ENCODE measurements at regions not wholly inside any gene's neighbourhood (a gene's known extent, or its start where the extent isn't known, plus 50 kb on each side); places are given as distances from the start of the nearest gene placed in this dataset.

DNA sequence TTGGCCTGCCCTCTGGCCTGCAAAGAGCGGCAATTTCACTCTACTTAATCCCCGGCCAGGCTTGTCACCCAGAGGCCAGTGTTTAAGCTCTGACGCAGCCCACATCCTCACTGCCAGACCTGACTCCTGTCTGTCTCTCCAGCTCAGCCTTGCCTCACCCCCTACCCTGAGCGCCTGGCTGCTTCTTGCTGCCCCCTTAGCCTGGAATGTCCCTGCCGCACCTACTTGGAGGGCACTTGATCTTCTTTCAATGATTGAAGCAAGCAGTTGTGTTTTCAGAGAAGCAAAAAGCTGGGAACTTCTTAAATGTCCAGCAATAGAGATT lies 87.4 kb upstream of the ZBTB40 start:
- H3K36me3 ChIP-seq (replicated peaks in 1 of 2; ENCODE audit: insufficient read depth in 1 of 2, low read depth in 2 of 2), result no peaks in the 10 kb centered on the region
- H3K27ac ChIP-seq, result no peak overlapping the region
- TF ChIP-seq POLR2A (IDR thresholded peaks at IDR 0.05), result no peak
- TF ChIP-seq CTCF (IDR thresholded peaks at IDR 0.05), result no peak
- WGBS, 2 donors, result 93 to 94% methylated on average over 5 of the region's 5 CpGs
- H3K4me1 ChIP-seq, result peaks cover 6% of the 10 kb centered on the region
- no peak for DNase-seq
- H3K9me3 ChIP-seq, result no peaks in the 10 kb centered on the region
- intact Hi-C loops (cut with DNase I), result no loop called here
- ATAC-seq, result no peak
- H3K27me3 ChIP-seq, result no peaks in the 10 kb centered on the region
- H3K4me3 ChIP-seq, result no peak overlapping the region

DNA sequence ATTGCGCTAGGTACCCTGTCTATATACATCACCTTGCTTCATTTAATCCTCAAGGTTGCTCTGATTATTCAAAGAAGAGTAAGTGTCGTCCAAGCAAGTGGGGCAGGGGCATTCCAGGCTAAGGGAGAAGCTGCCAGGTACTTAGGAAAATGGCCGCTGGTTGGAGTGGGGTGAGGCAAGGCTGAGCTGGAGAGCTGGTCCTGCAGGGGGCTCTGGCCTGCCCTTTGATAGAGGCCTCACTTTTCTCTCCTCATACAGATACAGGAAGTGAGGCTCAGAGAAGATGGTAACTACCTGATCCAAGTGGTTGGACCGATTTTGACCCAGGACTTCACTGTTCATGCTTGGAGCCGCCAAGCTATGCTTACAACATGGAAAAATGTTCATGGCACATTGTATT lies 86.9 kb upstream of the ZBTB40 start:
- Histone ChIP-seq H3K36me3 (replicated peaks in 1 of 2; ENCODE audit: insufficient read depth in 1 of 2, low read depth in 2 of 2) (no peaks in the 10 kb centered on the region), H3K4me3 (no peak overlapping the region), H3K9me3 (no peaks in the 10 kb centered on the region), H3K4me1 (peaks cover under 1% of the 10 kb centered on the region), H3K27me3 (no peaks in the 10 kb centered on the region), H3K27ac (no peak overlapping the region)
- ATAC-seq (no peak), DNase-seq (no peak)
- intact Hi-C loops (cut with DNase I), result no loop called here
- 83 to 85% methylated on average over 5 of the region's 5 CpGs for WGBS, 2 donors
- TF ChIP-seq POLR2A (IDR thresholded peaks at IDR 0.05) (no peak), CTCF (IDR thresholded peaks at IDR 0.05) (no peak)

- Histone ChIP-seq H3K4me3 (no peak overlapping the region), H3K4me1 (no peaks in the 10 kb centered on the region), H3K9me3 (no peaks in the 10 kb centered on the region), H3K27me3 (no peaks in the 10 kb centered on the region), H3K36me3 (replicated peaks in 1 of 2; ENCODE audit: insufficient read depth in 1 of 2, low read depth in 2 of 2) (no peaks in the 10 kb centered on the region), H3K27ac (no peak overlapping the region)
- intact Hi-C loops (cut with DNase I), result no loop called here
- DNase-seq, result no peak
- TF ChIP-seq CTCF (IDR thresholded peaks at IDR 0.05) (no peak), POLR2A (IDR thresholded peaks at IDR 0.05) (no peak)
- WGBS, 2 donors, result 82 to 87% methylated on average over 18 to 19 of the region's 19 CpGs
- no peak for ATAC-seq
Observed at GRCh38 chr1:22365331-22366295, 86.0 kb upstream of the ZBTB40 start.

- Histone ChIP-seq H3K4me3 (no peak overlapping the region), H3K9me3 (no peaks in the 10 kb centered on the region), H3K27me3 (no peaks in the 10 kb centered on the region), H3K27ac (no peak overlapping the region), H3K36me3 (replicated peaks in 1 of 2; ENCODE audit: insufficient read depth in 1 of 2, low read depth in 2 of 2) (no peaks in the 10 kb centered on the region), H3K4me1 (no peaks in the 10 kb centered on the region)
- ATAC-seq (no peak), DNase-seq (no peak)
- TF ChIP-seq POLR2A (IDR thresholded peaks at IDR 0.05) (no peak), CTCF (IDR thresholded peaks at IDR 0.05) (no peak)
- WGBS, 2 donors, result 64 to 69% methylated on average over 6 of the region's 6 CpGs
- intact Hi-C loops (cut with DNase I), result no loop called here
Observed at GRCh38 chr1:22366346-22366745, 85.3 kb upstream of the ZBTB40 start.

DNA sequence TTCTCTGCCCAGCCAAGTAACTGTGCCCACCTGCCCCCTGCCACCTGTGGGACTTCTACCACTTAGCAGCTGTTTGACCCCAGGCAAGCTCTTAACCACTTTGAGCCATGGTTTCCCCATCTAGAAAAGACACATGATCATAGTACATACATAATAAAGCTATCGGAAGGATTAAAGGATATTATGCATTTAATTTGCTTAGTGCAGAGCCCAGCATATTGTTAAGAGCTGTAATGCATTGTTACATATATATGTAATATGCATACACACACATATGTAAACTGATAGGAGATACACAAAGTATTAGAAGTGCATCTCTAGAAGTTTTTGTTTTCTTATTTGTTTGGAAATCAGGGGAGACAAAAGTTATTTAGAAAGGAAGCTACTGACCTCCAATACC lies 83.5 kb upstream of the ZBTB40 start:
- intact Hi-C loops (cut with DNase I), result no loop called here
- Histone ChIP-seq H3K36me3 (replicated peaks in 1 of 2; ENCODE audit: insufficient read depth in 1 of 2, low read depth in 2 of 2) (no peaks in the 10 kb centered on the region), H3K27me3 (no peaks in the 10 kb centered on the region), H3K9me3 (no peaks in the 10 kb centered on the region), H3K4me1 (no peaks in the 10 kb centered on the region), H3K27ac (no peak overlapping the region), H3K4me3 (no peak overlapping the region)
- ATAC-seq (no peak), DNase-seq (no peak)
- WGBS, 2 donors, result 85 to 95% methylated on average over 1 of the region's 1 CpG
- no peak for TF ChIP-seq CTCF (IDR thresholded peaks at IDR 0.05)
- no peak for TF ChIP-seq POLR2A (IDR thresholded peaks at IDR 0.05)
